ENCODE measurements at regions not wholly inside any gene's neighbourhood (a gene's known extent, or its start where the extent isn't known, plus 50 kb on each side); places are given as distances from the start of the nearest gene placed in this dataset.

GRCh38 chr7:108972004-108972403 lies 402.3 kb downstream of the DNAJB9 start:
- Mint-ChIP-seq H3K27ac (ENCODE audit: unreplicated experiment) (no peak overlapping the region), H3K9me3 (ENCODE audit: low read depth, unreplicated experiment) (no peaks in the 10 kb centered on the region), H3K36me3 (ENCODE audit: insufficient read depth, unreplicated experiment) (no peaks in the 10 kb centered on the region), H3K27me3 (ENCODE audit: unreplicated experiment) (no peaks in the 10 kb centered on the region), H3K4me3 (ENCODE audit: low read depth, unreplicated experiment) (no peak overlapping the region), H3K4me1 (ENCODE audit: low read depth, unreplicated experiment) (no peaks in the 10 kb centered on the region)
- CTCF ChIA-PET = no interaction called here
- TF ChIP-seq CTCF (IDR thresholded peaks at IDR 0.05; ENCODE audit: unreplicated experiment) = no peak
- no TSS peak for BruUV-seq (replicated peaks)
- intact Hi-C loops (cut with micrococcal nuclease; ENCODE audit: unreplicated experiment) = no loop called here
- DNase-seq = no peak

- intact Hi-C loops (cut with micrococcal nuclease; ENCODE audit: unreplicated experiment) = no loop called here
- H3K4me3 Mint-ChIP-seq (ENCODE audit: low read depth, unreplicated experiment) = no peak overlapping the region
- no peaks in the 10 kb centered on the region for H3K27me3 Mint-ChIP-seq (ENCODE audit: unreplicated experiment)
- BruUV-seq (replicated peaks) = no TSS peak
- no peaks in the 10 kb centered on the region for H3K9me3 Mint-ChIP-seq (ENCODE audit: low read depth, unreplicated experiment)
- DNase-seq = no peak
- no peak overlapping the region for H3K27ac Mint-ChIP-seq (ENCODE audit: unreplicated experiment)
- no peak for TF ChIP-seq CTCF (IDR thresholded peaks at IDR 0.05; ENCODE audit: unreplicated experiment)
- no peaks in the 10 kb centered on the region for H3K4me1 Mint-ChIP-seq (ENCODE audit: low read depth, unreplicated experiment)
- no peaks in the 10 kb centered on the region for H3K36me3 Mint-ChIP-seq (ENCODE audit: insufficient read depth, unreplicated experiment)
- CTCF ChIA-PET = no interaction called here
Measured at GRCh38 chr7:108973075-108973474, 403.4 kb downstream of the DNAJB9 start.

GRCh38 chr7:108974641-108975040 lies 405.0 kb downstream of the DNAJB9 start:
- H3K9me3 Mint-ChIP-seq (ENCODE audit: low read depth, unreplicated experiment) = peaks cover 4% of the 10 kb centered on the region
- H3K36me3 Mint-ChIP-seq (ENCODE audit: insufficient read depth, unreplicated experiment) = no peaks in the 10 kb centered on the region
- H3K27ac Mint-ChIP-seq (ENCODE audit: unreplicated experiment) = no peak overlapping the region
- no peaks in the 10 kb centered on the region for H3K27me3 Mint-ChIP-seq (ENCODE audit: unreplicated experiment)
- no peak for TF ChIP-seq CTCF (IDR thresholded peaks at IDR 0.05; ENCODE audit: unreplicated experiment)
- intact Hi-C loops (cut with micrococcal nuclease; ENCODE audit: unreplicated experiment) = no loop called here
- DNase-seq = no peak
- no peak overlapping the region for H3K4me3 Mint-ChIP-seq (ENCODE audit: low read depth, unreplicated experiment)
- BruUV-seq (replicated peaks) = no TSS peak
- H3K4me1 Mint-ChIP-seq (ENCODE audit: low read depth, unreplicated experiment) = no peaks in the 10 kb centered on the region
- CTCF ChIA-PET = no interaction called here

- Mint-ChIP-seq H3K36me3 (ENCODE audit: insufficient read depth, unreplicated experiment) (no peaks in the 10 kb centered on the region), H3K27me3 (ENCODE audit: unreplicated experiment) (no peaks in the 10 kb centered on the region), H3K27ac (ENCODE audit: unreplicated experiment) (no peak overlapping the region), H3K9me3 (ENCODE audit: low read depth, unreplicated experiment) (no peaks in the 10 kb centered on the region), H3K4me3 (ENCODE audit: low read depth, unreplicated experiment) (no peak overlapping the region), H3K4me1 (ENCODE audit: low read depth, unreplicated experiment) (no peaks in the 10 kb centered on the region)
- CTCF ChIA-PET = no interaction called here
- intact Hi-C loops (cut with micrococcal nuclease; ENCODE audit: unreplicated experiment) = no loop called here
- DNase-seq = no peak
- no TSS peak for BruUV-seq (replicated peaks)
- no peak for TF ChIP-seq CTCF (IDR thresholded peaks at IDR 0.05; ENCODE audit: unreplicated experiment)
Measured at GRCh38 chr7:108985037-108985436, 415.4 kb downstream of the DNAJB9 start.

- no TSS peak for BruUV-seq (replicated peaks)
- H3K4me1 Mint-ChIP-seq (ENCODE audit: low read depth, unreplicated experiment) = no peaks in the 10 kb centered on the region
Measured at GRCh38 chr7:108989319-108989718, 419.6 kb downstream of the DNAJB9 start.

More at GRCh38 chr7:108989319-108989718, 419.6 kb downstream of the DNAJB9 start:
- no peaks in the 10 kb centered on the region for H3K27me3 Mint-ChIP-seq (ENCODE audit: unreplicated experiment)
- no peak overlapping the region for H3K27ac Mint-ChIP-seq (ENCODE audit: unreplicated experiment)
- H3K4me3 Mint-ChIP-seq (ENCODE audit: low read depth, unreplicated experiment) = no peak overlapping the region
- CTCF ChIA-PET = no interaction called here
- intact Hi-C loops (cut with micrococcal nuclease; ENCODE audit: unreplicated experiment) = no loop called here
- no peaks in the 10 kb centered on the region for H3K36me3 Mint-ChIP-seq (ENCODE audit: insufficient read depth, unreplicated experiment)
- no peak for DNase-seq
- TF ChIP-seq CTCF (IDR thresholded peaks at IDR 0.05; ENCODE audit: unreplicated experiment) = no peak
- H3K9me3 Mint-ChIP-seq (ENCODE audit: low read depth, unreplicated experiment) = peaks cover 3% of the 10 kb centered on the region
